HG02840 (cell line): ENCODE measurements at regions not wholly inside any gene's neighbourhood (a gene's known extent, or its start where the extent isn't known, plus 50 kb on each side); places are given as distances from the start of the nearest gene placed in this dataset.

Experiments
- ATAC-seq: cut with Tn5 transposase; IDR thresholded peaks from one replicate; pipeline ENCODE4 v1.9.1; 2021; ENCODE audit warnings: mild to moderate bottlenecking, moderate library complexity, moderate number of reproducible peaks; ENCODE audit not compliant: unreplicated experiment, low FRiP score

- no peak for ATAC-seq
Measured at GRCh38 chr6:170051229-170052172, 239.4 kb downstream of the DLL1 start.

DNA sequence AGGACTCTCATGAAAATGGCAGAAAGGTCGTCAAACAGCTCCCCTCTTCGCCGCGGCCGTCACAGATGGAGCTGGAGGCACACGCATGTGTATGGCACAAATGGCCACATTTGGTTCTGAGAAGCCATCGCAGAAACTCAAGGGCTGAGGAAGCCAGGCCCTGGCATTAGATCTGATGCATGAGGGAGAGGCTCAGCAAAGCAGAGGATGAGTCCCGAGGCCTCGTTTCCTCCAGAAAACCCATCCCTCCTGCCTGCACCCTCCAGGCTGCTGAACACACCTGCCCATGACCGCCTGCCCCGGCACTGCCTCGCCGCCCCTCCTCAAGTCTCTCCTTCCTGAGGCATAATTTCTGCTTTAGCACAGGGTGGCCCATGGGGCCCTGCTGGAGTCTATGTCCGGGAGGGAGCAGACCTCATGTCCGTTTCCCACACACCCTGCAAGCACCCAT lies 240.3 kb downstream of the DLL1 start:
- no peak for ATAC-seq

DNA sequence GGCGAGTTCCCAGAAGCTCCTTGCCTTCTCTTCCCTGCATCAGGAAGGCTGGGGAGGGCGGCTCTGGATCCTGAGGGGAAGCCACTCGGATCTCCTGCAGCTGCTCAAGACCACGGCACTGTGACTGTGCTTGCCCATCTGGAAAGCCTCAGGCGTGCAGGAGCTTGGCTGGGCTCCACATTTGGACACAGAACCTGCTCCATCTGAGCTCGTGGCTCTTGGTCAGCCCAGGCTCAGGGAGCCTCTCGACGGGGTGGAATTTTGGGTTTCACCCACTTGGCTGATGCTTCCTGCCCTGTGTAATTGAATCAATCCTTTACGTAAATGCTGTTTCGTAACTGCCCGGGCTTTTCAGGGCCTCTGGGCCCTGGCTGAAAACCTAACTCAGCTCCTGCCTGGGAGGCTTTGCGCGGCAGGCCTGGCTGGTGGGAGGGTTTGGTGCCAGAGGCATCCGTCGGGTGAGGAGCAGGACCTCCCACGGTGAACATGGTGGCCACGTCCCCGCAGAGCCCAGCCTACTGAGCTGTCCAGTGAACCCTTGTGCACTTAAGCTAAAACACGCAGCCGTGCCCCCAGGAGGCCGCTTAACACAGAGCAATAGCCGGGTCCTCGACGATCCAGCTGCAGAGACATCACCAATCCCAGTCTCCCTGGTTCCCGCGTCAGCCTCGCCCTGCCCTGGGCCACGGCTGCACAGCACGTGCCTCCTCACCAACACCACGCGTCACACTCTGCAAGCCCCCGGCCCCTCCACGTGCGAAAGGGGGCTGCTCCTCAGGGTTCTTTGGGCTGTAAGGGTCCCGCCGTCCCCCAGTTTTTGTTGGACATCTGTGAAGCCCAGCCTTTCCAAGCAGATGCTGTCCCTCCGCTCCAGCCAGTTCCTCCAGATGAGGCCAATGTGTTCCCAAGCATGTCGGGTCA lies 241.0 kb downstream of the DLL1 start:
- ATAC-seq, result no peak

GRCh38 chr6:170048615-170049256 lies 242.1 kb downstream of the DLL1 start:
- no peak for ATAC-seq

DNA sequence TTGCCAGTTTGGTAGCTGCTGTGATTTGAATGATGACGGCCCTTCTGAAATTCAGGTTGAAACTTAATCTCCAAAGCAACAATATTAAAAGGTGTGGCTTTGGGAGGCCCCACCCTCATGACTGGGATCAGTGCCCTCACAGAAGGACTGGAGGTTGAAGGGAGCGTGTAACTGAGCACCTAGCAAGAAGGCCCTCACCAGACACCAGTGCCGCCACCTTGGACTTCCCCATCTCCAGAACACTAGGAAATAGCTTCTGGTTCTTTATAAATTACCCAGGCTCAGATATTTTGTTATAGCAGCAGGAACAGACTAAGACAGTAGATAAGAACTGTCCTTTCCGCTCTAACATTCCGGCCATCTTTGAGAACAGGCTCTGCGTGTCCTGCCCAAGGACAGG lies 243.1 kb downstream of the DLL1 start:
- no peak for ATAC-seq

DNA sequence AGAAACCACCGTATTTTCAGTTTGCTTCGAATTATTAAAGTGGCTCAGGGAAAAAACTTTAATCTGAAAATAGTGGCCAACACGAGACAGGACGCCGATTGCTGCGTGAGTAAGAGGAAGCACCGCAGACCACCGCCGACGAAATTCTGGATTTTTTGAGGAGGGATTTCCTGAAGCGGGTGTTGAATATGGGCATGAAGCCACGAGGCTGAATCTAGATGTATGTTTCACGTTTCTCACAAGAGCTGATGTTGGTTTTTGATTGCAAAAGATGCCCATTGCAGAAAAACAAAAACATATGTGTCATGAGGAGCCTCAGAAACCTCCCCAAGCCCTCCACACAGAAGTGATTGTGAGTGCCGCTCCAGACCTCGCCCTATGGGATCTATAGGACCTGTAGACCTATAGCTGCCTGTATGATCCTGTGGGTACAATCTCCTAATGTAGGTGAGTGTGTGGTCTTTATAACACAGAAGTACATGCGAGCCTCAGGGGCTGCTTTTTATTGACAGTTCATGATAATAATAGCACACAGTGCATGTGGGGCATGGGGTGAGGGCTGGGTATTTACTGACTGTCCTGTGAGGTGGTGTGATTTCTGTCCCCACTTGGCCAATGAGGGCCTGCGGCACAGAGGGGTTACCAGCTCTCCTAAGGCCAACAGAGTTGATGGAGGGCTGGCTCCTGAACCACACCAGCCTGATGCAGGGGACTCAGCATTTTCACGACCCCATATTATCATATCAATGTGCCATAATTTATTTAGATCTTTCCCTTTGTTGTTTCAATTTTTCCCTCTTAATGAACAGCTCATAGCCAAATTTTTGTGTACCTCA lies 243.9 kb downstream of the DLL1 start:
- ATAC-seq, result no peak

DNA sequence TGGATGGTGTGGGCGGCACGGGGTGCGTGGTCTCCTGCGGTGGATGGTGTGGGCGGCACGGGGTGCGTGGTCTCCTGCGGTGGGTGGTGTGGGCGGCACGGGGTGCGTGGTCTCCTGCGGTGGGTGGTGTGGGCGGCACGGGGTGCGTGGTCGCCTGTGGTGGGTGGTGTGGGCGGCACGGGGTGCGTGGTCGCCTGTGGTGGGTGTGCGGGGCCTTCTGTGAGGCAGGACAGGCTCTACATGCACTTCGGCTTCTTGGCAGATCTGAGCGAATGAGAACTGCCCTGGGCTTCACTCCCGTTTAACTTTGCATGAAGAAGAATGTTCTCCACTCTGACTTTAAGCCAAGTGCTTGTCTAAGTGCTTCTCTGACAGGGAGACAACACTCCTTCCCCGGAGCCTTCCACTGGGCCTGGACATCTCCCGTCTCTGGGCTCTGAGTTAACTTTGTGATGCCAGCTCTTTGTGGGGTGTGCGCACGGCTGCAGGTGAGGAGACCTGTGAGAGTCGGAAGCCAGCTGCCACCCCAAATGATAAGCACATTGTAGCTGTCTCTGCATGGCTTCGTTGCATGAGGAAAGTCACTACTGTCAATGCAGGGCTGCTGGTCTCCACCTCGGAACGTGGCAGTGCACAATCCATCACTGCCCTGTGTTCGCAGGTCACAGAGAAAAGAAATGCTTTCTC lies 244.8 kb downstream of the DLL1 start:
- ATAC-seq, result no peak

DNA sequence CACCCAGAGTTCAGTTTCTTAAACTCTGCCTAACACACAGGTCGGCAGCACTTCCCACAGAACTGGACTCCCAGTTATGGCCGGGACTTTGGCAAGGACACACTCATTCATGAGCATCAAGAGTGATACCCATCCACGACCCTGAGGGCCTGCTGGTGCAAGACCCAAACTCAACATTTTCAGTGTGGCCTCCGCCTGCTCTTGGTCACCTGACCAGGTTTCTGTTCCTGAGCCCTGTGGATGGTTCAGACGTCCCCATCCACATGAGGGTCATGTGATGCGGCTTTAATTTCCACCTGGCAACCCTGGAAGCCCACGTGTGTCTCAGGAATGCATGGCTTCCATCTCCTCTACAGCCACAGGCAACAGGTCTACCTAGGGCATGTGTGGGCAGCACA lies 245.3 kb downstream of the DLL1 start:
- no peak for ATAC-seq

DNA sequence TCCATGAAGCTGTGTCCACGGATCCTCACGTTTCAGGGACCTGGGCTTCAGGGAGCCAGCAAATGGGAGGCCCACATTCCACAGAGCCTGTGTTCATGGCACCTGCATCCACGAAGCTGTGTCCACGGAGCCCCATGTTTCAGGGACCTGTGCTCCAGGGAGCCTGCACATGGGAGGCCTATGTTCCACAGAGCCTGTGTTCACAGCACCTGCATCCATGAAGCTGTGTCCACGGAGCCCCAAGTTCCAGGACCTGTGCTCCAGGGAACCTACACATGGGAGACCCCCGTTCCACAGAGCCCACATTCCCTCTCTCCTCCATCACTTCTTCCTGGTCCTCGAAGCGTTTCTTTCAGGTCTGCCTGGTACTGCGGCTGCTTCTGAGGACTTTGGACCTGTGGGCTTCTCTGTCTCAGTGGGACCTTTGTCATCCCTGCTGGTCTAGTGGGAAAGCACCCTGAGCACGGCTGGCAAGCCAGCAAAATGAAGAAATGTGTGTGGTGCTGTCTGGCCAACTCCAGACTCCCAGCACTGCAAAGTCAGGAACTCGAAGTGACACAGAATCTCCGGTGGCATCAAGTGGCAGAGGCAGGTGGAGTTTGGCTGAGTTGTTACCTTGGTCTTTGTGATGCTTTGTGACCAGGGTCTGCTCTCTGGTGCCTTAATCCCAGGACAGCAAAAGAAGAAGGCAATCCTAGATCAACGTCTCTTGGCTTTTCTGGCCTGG lies 245.9 kb downstream of the DLL1 start:
- ATAC-seq, result no peak

- ATAC-seq, result no peak
Measured at GRCh38 chr6:170043881-170044790, 246.7 kb downstream of the DLL1 start.

DNA sequence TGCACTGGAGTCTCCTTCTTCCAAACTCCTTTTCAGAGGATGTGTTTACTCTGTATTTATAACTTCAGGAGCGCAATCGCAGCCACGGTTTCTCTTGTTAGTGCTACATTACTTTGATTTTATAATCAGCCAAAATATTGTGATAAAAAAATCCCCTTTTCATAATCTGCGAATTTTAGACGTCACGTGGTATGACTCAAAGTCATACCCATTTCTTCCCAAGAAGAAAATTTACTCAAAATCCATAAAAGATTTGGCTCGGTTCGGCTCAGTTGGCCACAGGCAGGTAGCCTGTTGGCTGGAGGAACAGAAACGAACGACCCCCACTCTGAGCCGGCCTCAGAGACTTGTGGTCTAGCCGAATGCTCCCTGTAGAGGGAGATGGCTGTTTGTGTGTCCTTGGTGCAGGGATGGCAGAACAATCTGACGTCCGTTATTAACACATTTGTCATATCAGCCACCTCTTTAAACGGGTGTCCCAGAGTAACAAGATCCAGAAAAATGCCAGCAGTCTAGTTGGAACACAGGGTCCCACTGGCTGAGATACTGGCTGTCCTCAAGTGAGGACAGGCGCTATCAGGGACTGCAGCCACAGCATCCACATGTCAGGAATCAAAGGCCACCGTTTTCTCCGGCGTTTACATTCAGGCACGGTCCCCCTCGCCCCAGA lies 247.6 kb downstream of the DLL1 start:
- ATAC-seq, result no peak

- ATAC-seq, result no peak
Measured at GRCh38 chr6:170042596-170043118, 248.2 kb downstream of the DLL1 start.

- no peak for ATAC-seq
Measured at GRCh38 chr6:170042123-170042522, 248.8 kb downstream of the DLL1 start.

GRCh38 chr6:170041526-170041925 lies 249.4 kb downstream of the DLL1 start:
- no peak for ATAC-seq

GRCh38 chr6:170040906-170041305 lies 250.0 kb downstream of the DLL1 start:
- ATAC-seq, result no peak

GRCh38 chr6:170040115-170040500 lies 250.8 kb downstream of the DLL1 start:
- ATAC-seq, result no peak
